Neuronal stem cell (in vitro differentiated cells): ENCODE measurements at regions not wholly inside any gene's neighbourhood (a gene's known extent, or its start where the extent isn't known, plus 50 kb on each side); places are given as distances from the start of the nearest gene placed in this dataset.
"Not testable (repeated sequence)": the region's sequence is repeated elsewhere in the genome, so short reads cannot be mapped to it uniquely, and the experiment has no call there.

Source experiments
- DNase-seq: peaks from one replicate; pipeline ENCODE4 v3.0.0-alpha.2; 2013; ENCODE audit warnings: low spot score
- H2AFZ ChIP-seq: one replicate; pipeline ENCODE4 v1.6.1; 2013; ENCODE audit warnings: mild to moderate bottlenecking, low read length, inconsistent platforms
- H2AK5ac ChIP-seq: 2 replicates; pipeline ENCODE4 v1.6.1; 2013; ENCODE audit warnings: low read depth, mild to moderate bottlenecking, inconsistent platforms, low read length, moderate library complexity, mixed read lengths
- H2BK120ac ChIP-seq: 2 replicates; pipeline ENCODE4 v1.6.1; 2013; ENCODE audit warnings: low read depth, mild to moderate bottlenecking, inconsistent platforms, low read length, moderate library complexity, mixed read lengths
- H2BK12ac ChIP-seq: one replicate; pipeline ENCODE4 v1.6.1; 2013; ENCODE audit warnings: low read length, inconsistent platforms
- H2BK15ac ChIP-seq: 2 replicates; pipeline ENCODE4 v1.6.1; 2013; ENCODE audit warnings: mild to moderate bottlenecking, low read length, inconsistent platforms, mixed read lengths
- H2BK5ac ChIP-seq: one replicate; pipeline ENCODE4 v1.6.1; 2013; ENCODE audit warnings: inconsistent platforms, mild to moderate bottlenecking, low read length, moderate library complexity
- H3K14ac ChIP-seq: one replicate; pipeline ENCODE4 v1.6.1; 2013; ENCODE audit warnings: low read length, inconsistent platforms
- H3K18ac ChIP-seq: 2 replicates; pipeline ENCODE4 v1.6.1; 2013; ENCODE audit warnings: low read length, inconsistent platforms
- H3K23ac ChIP-seq: 2 replicates; pipeline ENCODE4 v1.6.1; 2013; ENCODE audit warnings: low read depth, mild to moderate bottlenecking, mixed read lengths, low read length, inconsistent platforms; ENCODE audit not compliant: poor library complexity
- H3K27ac ChIP-seq: replicated peaks from 3 replicates; pipeline ENCODE4 v1.5.1; 2013; ENCODE audit warnings: low read length, inconsistent platforms
- H3K27me3 ChIP-seq, 3 experiments: 2 replicates each; pipeline ENCODE4 v1.6.1; 2013; ENCODE audit warnings: low read length in 3 of 3, mild to moderate bottlenecking in 2 of 3, inconsistent platforms in 1 of 3, low read depth in 1 of 3, mixed read lengths in 1 of 3, moderate library complexity in 1 of 3; ENCODE audit not compliant: control insufficient read depth in 3 of 3, insufficient read depth in 3 of 3
- H3K36me3 ChIP-seq, 2 donors: replicated peaks in 1 of 2; 2 replicates each; pipeline ENCODE4 v1.6.1; 2013; ENCODE audit warnings: low read length in 2 of 2; ENCODE audit not compliant: control insufficient read depth in 2 of 2, insufficient read depth in 2 of 2
- H3K4ac ChIP-seq: 2 replicates; pipeline ENCODE4 v1.6.1; 2013; ENCODE audit warnings: inconsistent platforms, mild to moderate bottlenecking, low read length, moderate library complexity
- H3K4me1 ChIP-seq, 2 donors: 1 replicate in 1 of 2; 2 replicates in 1 of 2; pipeline ENCODE4 v1.6.1; 2013; ENCODE audit warnings: low read length in 2 of 2, low read depth in 1 of 2; ENCODE audit not compliant: control insufficient read depth in 2 of 2, insufficient read depth in 1 of 2
- H3K4me2 ChIP-seq: one replicate; pipeline ENCODE4 v1.6.1; 2013; ENCODE audit warnings: mild to moderate bottlenecking, low read length, inconsistent platforms; ENCODE audit not compliant: insufficient read depth, poor library complexity, severe bottlenecking
- H3K4me3 ChIP-seq, 2 donors: 2 replicates each; pipeline ENCODE4 v1.5.1; 2013; ENCODE audit warnings: low read length in 2 of 2, mild to moderate bottlenecking in 2 of 2, inconsistent platforms in 1 of 2, moderate library complexity in 1 of 2
- H3K79me1 ChIP-seq: one replicate; pipeline ENCODE4 v1.6.1; 2013; ENCODE audit warnings: low read depth, mild to moderate bottlenecking, inconsistent platforms, low read length, moderate library complexity
- H3K9ac ChIP-seq: one replicate; pipeline ENCODE4 v1.6.1; 2013; ENCODE audit warnings: mild to moderate bottlenecking, low read depth, low read length, inconsistent platforms; ENCODE audit not compliant: poor library complexity
- H3K9me3 ChIP-seq, 2 donors: replicated peaks in 1 of 2; 2 replicates each; pipeline versions ENCODE3 to v1.6.1; 2013; ENCODE audit warnings: low read length in 2 of 2, mild to moderate bottlenecking in 2 of 2, inconsistent platforms in 1 of 2, low read depth in 1 of 2, mixed read lengths in 1 of 2, moderate library complexity in 1 of 2; ENCODE audit not compliant: control insufficient read depth in 2 of 2, insufficient read depth in 1 of 2
- H4K8ac ChIP-seq: one replicate; pipeline ENCODE4 v1.6.1; 2013; ENCODE audit warnings: low read depth, mild to moderate bottlenecking, inconsistent platforms, low read length, moderate library complexity
- H4K91ac ChIP-seq: one replicate; pipeline ENCODE4 v1.6.1; 2013; ENCODE audit warnings: low read length, low read depth, mild to moderate bottlenecking, inconsistent platforms; ENCODE audit not compliant: poor library complexity
- whole genome bisulfite sequencing, 2 donors: extraction: QIAGEN DNeasy Blood & Tissue Kit; methylation state at CpG; one replicate each; pipeline ENCODE4 v1.1.7; 2013; ENCODE audit warnings: missing lambda C conversion rate in 2 of 2, mixed read lengths in 1 of 2; ENCODE audit not compliant: insufficient read length in 2 of 2, insufficient replicate concordance in 1 of 2; ENCODE audit errors: extremely low coverage in 2 of 2; 5-methylcytosine and 5-hydroxymethylcytosine counted together

- not testable (repeated sequence) for H3K4me1 ChIP-seq, H3K27me3 ChIP-seq, H2AK5ac ChIP-seq, H3K36me3 ChIP-seq, H3K14ac ChIP-seq, H3K23ac ChIP-seq, H4K91ac ChIP-seq, H2BK120ac ChIP-seq, H3K9me3 ChIP-seq, H3K18ac ChIP-seq, H3K27ac ChIP-seq, H2BK15ac ChIP-seq, H3K4ac ChIP-seq, H3K79me1 ChIP-seq, DNase-seq, H2AFZ ChIP-seq, H3K9ac ChIP-seq, H2BK12ac ChIP-seq, H2BK5ac ChIP-seq, H4K8ac ChIP-seq, H3K4me3 ChIP-seq, H3K4me2 ChIP-seq
- WGBS, 2 donors = no CpG with 5 or more reads among the region's 3 CpGs
These were observed 350.7 kb upstream of the ADAMTS5 start for GRCh38 chr21:27317601-27318000.

- Histone ChIP-seq H2BK5ac (no peak overlapping the region), H3K4me1 (no peaks in the 10 kb centered on the region), H3K14ac (no peak overlapping the region), H3K18ac (no peak overlapping the region), H3K4ac (no peak overlapping the region), H3K79me1 (no peaks in the 10 kb centered on the region), H3K4me3 (no peak overlapping the region), H2AK5ac (no peak overlapping the region), H2BK12ac (no peak overlapping the region), H3K9me3 (no peaks in the 10 kb centered on the region), H4K8ac (no peak overlapping the region), H3K23ac (no peak overlapping the region), H2BK15ac (no peak overlapping the region), H3K27ac (no peak overlapping the region), H3K27me3 (no peaks in the 10 kb centered on the region), H3K4me2 (no peak overlapping the region), H2BK120ac (no peak overlapping the region), H3K9ac (no peak overlapping the region), H4K91ac (no peak overlapping the region), H2AFZ (no peak overlapping the region), H3K36me3 (no peaks in the 10 kb centered on the region)
- no peak for DNase-seq
- no CpG with 5 or more reads among the region's 2 CpGs for WGBS, 2 donors
These were observed 348.5 kb upstream of the ADAMTS5 start for GRCh38 chr21:27315373-27315772.

GRCh38 chr21:27314131-27314530 lies 347.2 kb upstream of the ADAMTS5 start:
- H4K8ac ChIP-seq = no peak overlapping the region
- H3K36me3 ChIP-seq = no peaks in the 10 kb centered on the region
- H3K9ac ChIP-seq = no peak overlapping the region
- DNase-seq = no peak
- H3K9me3 ChIP-seq = no peaks in the 10 kb centered on the region
- no peak overlapping the region for H3K4me3 ChIP-seq
- no peak overlapping the region for H3K4me2 ChIP-seq
- no CpG with 5 or more reads among the region's 1 CpG for WGBS, 2 donors
- H3K79me1 ChIP-seq = no peaks in the 10 kb centered on the region
- H2BK120ac ChIP-seq = no peak overlapping the region
- H2BK5ac ChIP-seq = no peak overlapping the region
- no peak overlapping the region for H3K18ac ChIP-seq
- H2BK12ac ChIP-seq = no peak overlapping the region
- H2BK15ac ChIP-seq = no peak overlapping the region
- H2AFZ ChIP-seq = no peak overlapping the region
- no peak overlapping the region for H3K23ac ChIP-seq
- no peak overlapping the region for H3K14ac ChIP-seq
- no peak overlapping the region for H2AK5ac ChIP-seq
- no peaks in the 10 kb centered on the region for H3K27me3 ChIP-seq
- H3K4me1 ChIP-seq = no peaks in the 10 kb centered on the region
- H4K91ac ChIP-seq = no peak overlapping the region
- no peak overlapping the region for H3K27ac ChIP-seq
- no peak overlapping the region for H3K4ac ChIP-seq

GRCh38 chr21:27306791-27307775 lies 340.2 kb upstream of the ADAMTS5 start:
- no peaks in the 10 kb centered on the region for H3K4me1 ChIP-seq

More at GRCh38 chr21:27306791-27307775, 340.2 kb upstream of the ADAMTS5 start:
- H3K9ac ChIP-seq = no peak overlapping the region
- no peak overlapping the region for H2BK12ac ChIP-seq
- H2BK5ac ChIP-seq = no peak overlapping the region
- no peak overlapping the region for H4K8ac ChIP-seq
- no peak overlapping the region for H3K23ac ChIP-seq
- no peak overlapping the region for H2AK5ac ChIP-seq
- H3K27ac ChIP-seq = no peak overlapping the region
- no peak overlapping the region for H3K4me2 ChIP-seq
- no peak overlapping the region for H3K18ac ChIP-seq
- no peak for DNase-seq
- no peak overlapping the region for H2AFZ ChIP-seq
- WGBS, 2 donors = no CpG with 5 or more reads among the region's 4 CpGs
- no peak overlapping the region for H2BK15ac ChIP-seq
- H3K4me3 ChIP-seq = no peak overlapping the region
- H3K4ac ChIP-seq = no peak overlapping the region
- no peaks in the 10 kb centered on the region for H3K27me3 ChIP-seq
- H3K36me3 ChIP-seq = no peaks in the 10 kb centered on the region
- no peak overlapping the region for H3K14ac ChIP-seq
- no peaks in the 10 kb centered on the region for H3K9me3 ChIP-seq
- no peaks in the 10 kb centered on the region for H3K79me1 ChIP-seq
- H2BK120ac ChIP-seq = no peak overlapping the region
- H4K91ac ChIP-seq = no peak overlapping the region
